Gastrocnemius medialis (tissue), 4 donors: ENCODE measurements at regions not wholly inside any gene's neighbourhood (a gene's known extent, or its start where the extent isn't known, plus 50 kb on each side); places are given as distances from the start of the nearest gene placed in this dataset.

Experiments
- ATAC-seq, 2 donors: fragments of 150-250 bp; one replicate each; pipeline ENCODE4 v1.9.1; 2016
- DNase-seq, 2 donors: peaks; one replicate each; pipeline ENCODE4 v3.0.0-alpha.2; 2019
- H3K27ac ChIP-seq, 4 donors: fragments of 200-600 bp; sonication (generic); 1 replicate in 1 of 4; 2 replicates in 3 of 4; pipeline ENCODE4 v1.5.1; 2016 to 2018; ENCODE audit warnings: mild to moderate bottlenecking in 2 of 4, moderate library complexity in 1 of 4
- H3K27me3 ChIP-seq, 3 donors: fragments of 200-600 bp; sonication (generic) in 2 of 3; 1 replicate in 1 of 3; 2 replicates in 2 of 3; pipeline versions ENCODE4 v1.5.1 to v1.6.0; 2016 to 2019; ENCODE audit warnings: mild to moderate bottlenecking in 1 of 3, moderate library complexity in 1 of 3
- H3K36me3 ChIP-seq, 2 donors: fragments of 200-600 bp; sonication (generic) in 1 of 2; one replicate each; pipeline ENCODE4 v1.5.1; 2017 to 2018
- H3K4me1 ChIP-seq, 2 donors: fragments of 200-600 bp; sonication (generic) in 1 of 2; one replicate each; pipeline ENCODE4 v1.5.1; 2016 to 2017; ENCODE audit warnings: mild to moderate bottlenecking in 2 of 2
- H3K4me3 ChIP-seq, 4 donors: fragments of 200-600 bp; sonication (generic) in 3 of 4; 1 replicate in 1 of 4; 2 replicates in 3 of 4; pipeline ENCODE4 v1.5.1; 2016 to 2019; ENCODE audit warnings: mild to moderate bottlenecking in 2 of 4
- H3K9me3 ChIP-seq, 3 donors: fragments of 200-600 bp; sonication (generic) in 2 of 3; 1 replicate in 1 of 3; 2 replicates in 2 of 3; pipeline ENCODE4 v1.5.1; 2016 to 2019
- CTCF ChIP-seq, 5 experiments: fragments of 450-650 bp in 3 of 5; fragments of 200-600 bp in 2 of 5; sonication (generic) in 2 of 5; IDR thresholded peaks in 4 of 5; conservative IDR thresholded peaks in 1 of 5; 1 replicate in 4 of 5; 2 replicates in 1 of 5; pipeline ENCODE4 v1.5.1; 2016 to 2019; ENCODE audit warnings: antibody characterized with exemption in 5 of 5, mild to moderate bottlenecking in 3 of 5, moderate library complexity in 3 of 5
- POLR2A ChIP-seq, 2 donors: fragments of 450-650 bp; IDR thresholded peaks; one replicate each; pipeline ENCODE4 v1.6.1; 2017; ENCODE audit warnings: antibody characterized with exemption in 2 of 2, mild to moderate bottlenecking in 2 of 2, moderate library complexity in 2 of 2
- in situ Hi-C, 4 donors: fragments of 200-750 bp; cut with MboI; loops; one replicate each; pipeline versions ENCODE4 v1.15.0 to v1.8.0; 2017; ENCODE audit warnings: low sequenced_read_pairs in 4 of 4
- intact Hi-C: fragments of 100-400 bp; cut with DNase I; formaldehyde crosslinking; loops from one replicate; pipeline ENCODE4 v1.15.1; 2023; ENCODE audit warnings: low total_unique reads

- Histone ChIP-seq H3K36me3 (no peaks in the 10 kb centered on the region), H3K4me1 (no peaks in the 10 kb centered on the region), H3K4me3 (no peak overlapping the region), H3K27ac (no peak overlapping the region), H3K9me3 (no peaks in the 10 kb centered on the region), H3K27me3 (no peaks in the 10 kb centered on the region)
- in situ Hi-C loops, result no loop called here
- TF ChIP-seq CTCF (IDR thresholded peaks at IDR 0.05 in 4 of 5, conservative IDR thresholded peaks at IDR 0.05 in 1 of 5) (no peak), POLR2A (IDR thresholded peaks at IDR 0.05) (no peak)
- DNase-seq (no peak), ATAC-seq (no peak)
- intact Hi-C loops, result no loop called here
Measured at GRCh38 chr4:81546777-81547176, 75.1 kb upstream of the RASGEF1B start.

- Histone ChIP-seq H3K27ac (no peak overlapping the region), H3K4me3 (no peak overlapping the region), H3K4me1 (no peaks in the 10 kb centered on the region), H3K9me3 (no peaks in the 10 kb centered on the region), H3K27me3 (no peaks in the 10 kb centered on the region), H3K36me3 (no peaks in the 10 kb centered on the region)
- DNase-seq (no peak), ATAC-seq (no peak)
- intact Hi-C loops, result no loop called here
- TF ChIP-seq CTCF (IDR thresholded peaks at IDR 0.05 in 4 of 5, conservative IDR thresholded peaks at IDR 0.05 in 1 of 5) (no peak), POLR2A (IDR thresholded peaks at IDR 0.05) (no peak)
- in situ Hi-C loops, result no loop called here
Measured at GRCh38 chr4:81541161-81541945, 69.6 kb upstream of the RASGEF1B start.

- DNase-seq (no peak), ATAC-seq (no peak)
- no peak overlapping the region for H3K27ac ChIP-seq
- TF ChIP-seq CTCF (IDR thresholded peaks at IDR 0.05 in 4 of 5, conservative IDR thresholded peaks at IDR 0.05 in 1 of 5), result no peak
- no peak for TF ChIP-seq POLR2A (IDR thresholded peaks at IDR 0.05)
- no peaks in the 10 kb centered on the region for H3K27me3 ChIP-seq
- no peak overlapping the region for H3K4me3 ChIP-seq
- H3K4me1 ChIP-seq, result no peaks in the 10 kb centered on the region
- no peaks in the 10 kb centered on the region for H3K36me3 ChIP-seq
- in situ Hi-C loops, result no loop called here
- no peaks in the 10 kb centered on the region for H3K9me3 ChIP-seq
- intact Hi-C loops, result no loop called here
Measured at GRCh38 chr4:81538716-81539427, 67.2 kb upstream of the RASGEF1B start.

GRCh38 chr4:81531410-81531809, 59.7 kb upstream of the RASGEF1B start:
- no peak overlapping the region for H3K27ac ChIP-seq
- in situ Hi-C loops (no loop called here), intact Hi-C loops (no loop called here)
- no peaks in the 10 kb centered on the region for H3K27me3 ChIP-seq
- no peak for ATAC-seq
- H3K4me3 ChIP-seq, result no peak overlapping the region
- no peaks in the 10 kb centered on the region for H3K9me3 ChIP-seq
- no peaks in the 10 kb centered on the region for H3K4me1 ChIP-seq
- TF ChIP-seq POLR2A (IDR thresholded peaks at IDR 0.05), result no peak
- H3K36me3 ChIP-seq, result no peaks in the 10 kb centered on the region
- DNase-seq, result no peak

- no peaks in the 10 kb centered on the region for H3K4me1 ChIP-seq
- H3K4me3 ChIP-seq, result no peak overlapping the region
- DNase-seq (no peak), ATAC-seq (no peak)
- H3K9me3 ChIP-seq, result no peaks in the 10 kb centered on the region
- no peak overlapping the region for H3K27ac ChIP-seq
- no peaks in the 10 kb centered on the region for H3K36me3 ChIP-seq
- in situ Hi-C loops (no loop called here), intact Hi-C loops (no loop called here)
- TF ChIP-seq CTCF (IDR thresholded peaks at IDR 0.05 in 4 of 5, conservative IDR thresholded peaks at IDR 0.05 in 1 of 5) (no peak), POLR2A (IDR thresholded peaks at IDR 0.05) (no peak)
- H3K27me3 ChIP-seq, result no peaks in the 10 kb centered on the region
Measured at GRCh38 chr4:81528979-81529378, 57.3 kb upstream of the RASGEF1B start.
